Progenitor cell of endocrine pancreas (in vitro differentiated cells): ENCODE measurements at regions not wholly inside any gene's neighbourhood (a gene's known extent, or its start where the extent isn't known, plus 50 kb on each side); places are given as distances from the start of the nearest gene placed in this dataset.

Source experiments
- DNase-seq: peaks from one replicate; pipeline ENCODE4 v3.0.0; 2021; ENCODE audit warnings: low spot score; ENCODE audit not compliant: unreplicated experiment
- H3K27ac Mint-ChIP-seq: 2 replicates; pipeline ENCODE4 v1.8.0; 2021; ENCODE audit warnings: mild to moderate bottlenecking, moderate library complexity, mixed read lengths
- H3K27me3 Mint-ChIP-seq: 2 replicates; pipeline ENCODE4 v1.8.0; 2021; ENCODE audit warnings: mixed read lengths
- H3K36me3 Mint-ChIP-seq: 2 replicates; pipeline ENCODE4 v1.8.0; 2022; ENCODE audit warnings: mixed read lengths; ENCODE audit not compliant: insufficient read depth
- H3K4me1 Mint-ChIP-seq: 2 replicates; pipeline ENCODE4 v1.8.0; 2021; ENCODE audit warnings: low read depth, mixed read lengths
- H3K4me3 Mint-ChIP-seq: 2 replicates; pipeline ENCODE4 v1.8.0; 2021; ENCODE audit warnings: low read depth, mild to moderate bottlenecking, moderate library complexity, mixed read lengths
- H3K9me3 Mint-ChIP-seq: 2 replicates; pipeline ENCODE4 v1.8.0; 2021; ENCODE audit warnings: low read depth, mixed read lengths
- CTCF ChIP-seq: fragments of 200-600 bp; sonication (generic); IDR thresholded peaks from one replicate; pipeline ENCODE4 v1.5.0; 2021; ENCODE audit warnings: antibody characterized with exemption, mild to moderate bottlenecking; ENCODE audit not compliant: unreplicated experiment

GRCh38 chr17:22272363-22273146 is 580.2 kb downstream of the KCNJ18 start:
- DNase-seq = no peak
- Mint-ChIP-seq H3K27ac (no peak overlapping the region), H3K27me3 (no peaks in the 10 kb centered on the region), H3K36me3 (peaks cover 4% of the 10 kb centered on the region), H3K4me3 (no peak overlapping the region), H3K9me3 (peaks cover 54% of the 10 kb centered on the region), H3K4me1 (no peaks in the 10 kb centered on the region)
- TF ChIP-seq CTCF = no peak

- Mint-ChIP-seq H3K36me3 (peaks cover 4% of the 10 kb centered on the region), H3K4me1 (no peaks in the 10 kb centered on the region), H3K9me3 (peaks cover 54% of the 10 kb centered on the region), H3K4me3 (no peak overlapping the region), H3K27me3 (no peaks in the 10 kb centered on the region), H3K27ac (no peak overlapping the region)
- no peak for TF ChIP-seq CTCF
- DNase-seq = no peak
Measured at GRCh38 chr17:22273308-22273707, 581.0 kb downstream of the KCNJ18 start.

GRCh38 chr17:22277595-22277994 is 585.3 kb downstream of the KCNJ18 start:
- Mint-ChIP-seq H3K9me3 (peaks cover 37% of the 10 kb centered on the region), H3K4me1 (no peaks in the 10 kb centered on the region), H3K27ac (no peak overlapping the region), H3K4me3 (no peak overlapping the region), H3K27me3 (no peaks in the 10 kb centered on the region), H3K36me3 (no peaks in the 10 kb centered on the region)
- no peak for DNase-seq
- no peak for TF ChIP-seq CTCF

- no peaks in the 10 kb centered on the region for H3K27me3 Mint-ChIP-seq
- no peak for DNase-seq
- H3K9me3 Mint-ChIP-seq = peaks cover 44% of the 10 kb centered on the region
Measured at GRCh38 chr17:22278302-22279275, 586.3 kb downstream of the KCNJ18 start.

More at GRCh38 chr17:22278302-22279275, 586.3 kb downstream of the KCNJ18 start:
- TF ChIP-seq CTCF = no peak
- Mint-ChIP-seq H3K36me3 (no peaks in the 10 kb centered on the region), H3K27ac (no peak overlapping the region), H3K4me3 (no peak overlapping the region), H3K4me1 (no peaks in the 10 kb centered on the region)
